Uterus (tissue), 2 donors: ENCODE measurements at regions not wholly inside any gene's neighbourhood (a gene's known extent, or its start where the extent isn't known, plus 50 kb on each side); places are given as distances from the start of the nearest gene placed in this dataset.

Experiments
- POLR2A ChIP-seq, 2 donors: fragments of 450-650 bp; IDR thresholded peaks; one replicate each; pipeline ENCODE4 v1.6.1; 2016; ENCODE audit warnings: antibody characterized with exemption in 2 of 2, mild to moderate bottlenecking in 1 of 2, moderate library complexity in 1 of 2
- TF ChIP-seq, protein P1 (sequence below), 4 experiments: fragments of 200-600 bp in 2 of 4; fragments of 450-650 bp in 2 of 4; sonication (generic) in 2 of 4; IDR thresholded peaks; one replicate each; pipeline ENCODE4 v1.5.1; 2016 to 2019; ENCODE audit warnings: antibody characterized with exemption in 4 of 4, mild to moderate bottlenecking in 2 of 4, moderate library complexity in 1 of 4

DNA sequence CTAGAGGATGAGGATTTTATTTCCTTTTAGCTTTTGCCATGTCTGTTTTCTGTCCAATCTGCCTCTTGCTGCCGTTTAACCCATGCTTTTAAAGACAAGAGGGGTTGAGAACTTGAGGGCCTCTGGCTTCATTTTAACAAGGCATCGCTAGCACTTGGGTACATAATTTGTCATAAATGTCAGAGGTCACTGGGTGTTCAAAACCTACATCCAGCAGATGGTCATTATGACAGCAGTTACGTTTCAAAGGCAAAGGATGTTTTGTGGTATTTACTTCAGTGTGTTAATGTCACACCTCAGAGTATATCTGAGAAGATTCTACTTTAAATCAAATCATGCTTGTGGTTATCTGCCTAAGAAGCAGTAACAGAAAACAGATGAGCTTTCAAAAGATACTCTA lies 918.3 kb downstream of the NR2F1-AS1 start:
- TF ChIP-seq POLR2A (IDR thresholded peaks at IDR 0.05): no peak
- TF ChIP-seq, protein P1, sequence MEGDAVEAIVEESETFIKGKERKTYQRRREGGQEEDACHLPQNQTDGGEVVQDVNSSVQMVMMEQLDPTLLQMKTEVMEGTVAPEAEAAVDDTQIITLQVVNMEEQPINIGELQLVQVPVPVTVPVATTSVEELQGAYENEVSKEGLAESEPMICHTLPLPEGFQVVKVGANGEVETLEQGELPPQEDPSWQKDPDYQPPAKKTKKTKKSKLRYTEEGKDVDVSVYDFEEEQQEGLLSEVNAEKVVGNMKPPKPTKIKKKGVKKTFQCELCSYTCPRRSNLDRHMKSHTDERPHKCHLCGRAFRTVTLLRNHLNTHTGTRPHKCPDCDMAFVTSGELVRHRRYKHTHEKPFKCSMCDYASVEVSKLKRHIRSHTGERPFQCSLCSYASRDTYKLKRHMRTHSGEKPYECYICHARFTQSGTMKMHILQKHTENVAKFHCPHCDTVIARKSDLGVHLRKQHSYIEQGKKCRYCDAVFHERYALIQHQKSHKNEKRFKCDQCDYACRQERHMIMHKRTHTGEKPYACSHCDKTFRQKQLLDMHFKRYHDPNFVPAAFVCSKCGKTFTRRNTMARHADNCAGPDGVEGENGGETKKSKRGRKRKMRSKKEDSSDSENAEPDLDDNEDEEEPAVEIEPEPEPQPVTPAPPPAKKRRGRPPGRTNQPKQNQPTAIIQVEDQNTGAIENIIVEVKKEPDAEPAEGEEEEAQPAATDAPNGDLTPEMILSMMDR (IDR thresholded peaks at IDR 0.05): no peak
